Endothelial cell of umbilical vein (primary cell): ENCODE measurements at regions not wholly inside any gene's neighbourhood (a gene's known extent, or its start where the extent isn't known, plus 50 kb on each side); places are given as distances from the start of the nearest gene placed in this dataset.

ENCODE experiments used
- CTCF ChIP-seq, 2 donors: IDR thresholded peaks; 1 replicate in 1 of 2; 2 replicates in 1 of 2; pipeline ENCODE4 v1.5.1; 2011; ENCODE audit warnings: low read length in 2 of 2, mild to moderate bottlenecking in 2 of 2, moderate library complexity in 2 of 2, control low read depth in 1 of 2, inconsistent platforms in 1 of 2, low read depth in 1 of 2; ENCODE audit not compliant: insufficient read depth in 1 of 2; ENCODE audit errors: extremely low read depth in 1 of 2
- MAX ChIP-seq: IDR thresholded peaks from 2 replicates; pipeline ENCODE4 v1.6.1; 2011; ENCODE audit not compliant: insufficient read depth, insufficient read length
- POLR2A ChIP-seq: IDR thresholded peaks from 2 replicates; pipeline ENCODE4 v1.6.1; 2012; ENCODE audit warnings: low read depth, mild to moderate bottlenecking, control low read depth, low read length
- POLR2AphosphoS5 ChIP-seq: IDR thresholded peaks from 2 replicates; pipeline ENCODE4 v1.6.1; 2012; ENCODE audit warnings: low read depth, mild to moderate bottlenecking, control low read depth, low read length, moderate library complexity; ENCODE audit not compliant: insufficient read depth

- TF ChIP-seq CTCF (IDR thresholded peaks at IDR 0.05; ENCODE audit: extremely low read depth in 1 of 2, insufficient read depth in 1 of 2, low read depth in 1 of 2, low read length in 2 of 2) (no peak), POLR2A (no peak), MAX (no peak), POLR2AphosphoS5 (no peak)
Measured at GRCh38 chrX:1006156-1006730, 206.2 kb downstream of the CRLF2 start.
